HepG2 (cell line): ENCODE measurements at regions not wholly inside any gene's neighbourhood (a gene's known extent, or its start where the extent isn't known, plus 50 kb on each side); places are given as distances from the start of the nearest gene placed in this dataset.

Source experiments
- ARID5B ChIP-seq: IDR thresholded peaks from 2 replicates; pipeline ENCODE4 v1.4.0; 2020; ENCODE audit warnings: mild to moderate bottlenecking, missing genetic modification reagents
- BCL6 ChIP-seq: IDR thresholded peaks from 2 replicates; pipeline ENCODE4 v1.6.1; 2016; ENCODE audit warnings: missing genetic modification reagents, missing compliant biosample characterization
- GPN1 ChIP-seq: sonication (generic); formaldehyde crosslinking; IDR thresholded peaks from 2 replicates; pipeline ENCODE4 v1.5.1; 2020; ENCODE audit warnings: missing genetic modification reagents, borderline replicate concordance
- HNF4A ChIP-seq: sonication (generic); formaldehyde crosslinking; IDR thresholded peaks from 2 replicates; pipeline ENCODE4 v1.4.0; 2020; ENCODE audit warnings: missing genetic modification reagents
- HNRNPUL1 ChIP-seq: fragments of 200-400 bp; formaldehyde crosslinking; IDR thresholded peaks from 2 replicates; pipeline ENCODE4 v1.6.1; 2017; ENCODE audit warnings: low read depth, mild to moderate bottlenecking, low read length, moderate library complexity
- MLX ChIP-seq: IDR thresholded peaks from 2 replicates; pipeline ENCODE4 v1.6.1; 2016
- NCOR1 ChIP-seq: fragments of 200-600 bp; sonication (generic); IDR thresholded peaks from 2 replicates; pipeline ENCODE4 v1.7.0; 2017; ENCODE audit warnings: antibody characterized with exemption, low read length, borderline replicate concordance
- PPARG ChIP-seq: conservative IDR thresholded peaks from 2 replicates; pipeline ENCODE4 v1.6.1; 2016; ENCODE audit warnings: missing biosample characterization, missing genetic modification reagents
- PTBP1 ChIP-seq: fragments of 200-400 bp; formaldehyde crosslinking; IDR thresholded peaks from 2 replicates; pipeline ENCODE4 v1.6.1; 2018; ENCODE audit warnings: low read length, low read depth; ENCODE audit not compliant: poor library complexity, severe bottlenecking
- SOX13 ChIP-seq, 3 experiments: fragments of 450-650 bp in 1 of 3; sonication (generic) in 1 of 3; formaldehyde crosslinking in 1 of 3; IDR thresholded peaks in 2 of 3; conservative IDR thresholded peaks in 1 of 3; 2 replicates each; pipeline versions ENCODE4 v1.5.0 to v1.6.1; 2016 to 2020; ENCODE audit warnings: antibody characterized with exemption in 1 of 3, mild to moderate bottlenecking in 1 of 3, missing compliant biosample characterization in 1 of 3, missing genetic modification reagents in 1 of 3, moderate library complexity in 1 of 3
- TRAFD1 ChIP-seq: sonication (generic); formaldehyde crosslinking; IDR thresholded peaks from 2 replicates; pipeline ENCODE4 v1.5.1; 2020; ENCODE audit warnings: missing genetic modification reagents, mild to moderate bottlenecking, borderline replicate concordance
- ZNF496 ChIP-seq: sonication (generic); formaldehyde crosslinking; IDR thresholded peaks from 2 replicates; pipeline ENCODE4 v1.8.1; 2023; ENCODE audit warnings: mild to moderate bottlenecking, moderate library complexity, missing genetic modification reagents; ENCODE audit not compliant: insufficient replicate concordance
- ZNF710 ChIP-seq: sonication (generic); formaldehyde crosslinking; IDR thresholded peaks from 2 replicates; pipeline ENCODE4 v1.5.0; 2020; ENCODE audit warnings: mild to moderate bottlenecking, missing genetic modification reagents, borderline replicate concordance
- ZZZ3 ChIP-seq: sonication (generic); formaldehyde crosslinking; IDR thresholded peaks from 2 replicates; pipeline ENCODE4 v1.4.0; 2020; ENCODE audit warnings: missing genetic modification reagents, mild to moderate bottlenecking, borderline replicate concordance
- TF ChIP-seq, protein P1 (sequence below): sonication (generic); formaldehyde crosslinking; IDR thresholded peaks from 2 replicates; pipeline ENCODE4 v1.8.0; 2022; ENCODE audit warnings: mild to moderate bottlenecking, missing genetic modification reagents, moderate library complexity

DNA sequence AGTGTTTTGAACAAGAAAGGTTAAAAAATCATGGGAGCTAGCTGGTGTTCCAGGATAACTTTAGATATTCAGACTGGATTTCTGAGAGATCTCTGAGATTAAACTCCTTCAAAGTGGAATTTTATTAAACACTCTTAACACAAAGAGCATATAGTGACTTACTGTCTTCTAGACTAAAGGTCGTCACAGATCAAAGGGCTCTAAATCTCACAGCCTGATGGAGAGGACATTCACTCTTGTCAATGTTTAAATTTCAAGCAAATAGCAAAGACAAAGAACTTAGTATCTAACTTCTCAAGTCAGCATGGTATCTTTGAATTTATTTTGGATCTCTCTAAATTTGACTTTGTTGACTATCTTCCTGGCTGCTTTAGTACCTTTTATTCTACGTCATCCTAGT lies 53.7 kb upstream of the NUDT6 start (continued):
- TF ChIP-seq ARID5B (CRISPR knock-in tag) (peak; percentile 90), NCOR1 (peak; percentile 39; the same call in 1 of the 2 replicates), TRAFD1 (no peak), PTBP1 (no peak), SOX13 (IDR thresholded peaks at IDR 0.05) (no peak), SOX13 (CRISPR knock-in tag; conservative IDR thresholded peaks at IDR 0.05 in 1 of 2, IDR thresholded peaks at IDR 0.05 in 1 of 2) (peak in 1 of 2 experiments; percentile 83; a peak in 2 of 4 replicates), ZNF710 (CRISPR knock-in tag) (no peak), GPN1 (CRISPR knock-in tag) (no peak), BCL6 (CRISPR knock-in tag) (peak; percentile 51; the same call in 1 of the 2 replicates), MLX (no peak), ZZZ3 (no peak), PPARG (CRISPR knock-in tag) (peak; percentile 97), HNF4A (CRISPR knock-in tag) (peak; percentile 83), HNRNPUL1 (peak; percentile 37; the same call in 1 of the 2 replicates), ZNF496 (CRISPR knock-in tag) (no peak)
- TF ChIP-seq, protein P1, sequence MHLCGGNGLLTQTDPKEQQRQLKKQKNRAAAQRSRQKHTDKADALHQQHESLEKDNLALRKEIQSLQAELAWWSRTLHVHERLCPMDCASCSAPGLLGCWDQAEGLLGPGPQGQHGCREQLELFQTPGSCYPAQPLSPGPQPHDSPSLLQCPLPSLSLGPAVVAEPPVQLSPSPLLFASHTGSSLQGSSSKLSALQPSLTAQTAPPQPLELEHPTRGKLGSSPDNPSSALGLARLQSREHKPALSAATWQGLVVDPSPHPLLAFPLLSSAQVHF, result no peak
